Gastroesophageal sphincter (tissue), 3 donors: ENCODE measurements at regions not wholly inside any gene's neighbourhood (a gene's known extent, or its start where the extent isn't known, plus 50 kb on each side); places are given as distances from the start of the nearest gene placed in this dataset.

Source experiments
- EP300 ChIP-seq: sonication (generic); formaldehyde crosslinking; IDR thresholded peaks from one replicate; pipeline ENCODE4 v1.6.1; 2017; ENCODE audit warnings: antibody characterized with exemption, mild to moderate bottlenecking
- POLR2A ChIP-seq, 2 donors: fragments of 450-650 bp; IDR thresholded peaks; one replicate each; pipeline ENCODE4 v1.6.1; 2017; ENCODE audit warnings: antibody characterized with exemption in 2 of 2, mild to moderate bottlenecking in 2 of 2, moderate library complexity in 1 of 2
- POLR2AphosphoS5 ChIP-seq: sonication (generic); formaldehyde crosslinking; IDR thresholded peaks from one replicate; pipeline ENCODE4 v1.6.1; 2017; ENCODE audit warnings: antibody characterized with exemption
- TF ChIP-seq, protein P1 (sequence below), 4 experiments: fragments of 200-600 bp in 2 of 4; fragments of 450-650 bp in 2 of 4; sonication (generic) in 1 of 4; IDR thresholded peaks; one replicate each; pipeline ENCODE4 v1.5.1; 2017 to 2019; ENCODE audit warnings: antibody characterized with exemption in 4 of 4, mild to moderate bottlenecking in 2 of 4, moderate library complexity in 2 of 4

DNA sequence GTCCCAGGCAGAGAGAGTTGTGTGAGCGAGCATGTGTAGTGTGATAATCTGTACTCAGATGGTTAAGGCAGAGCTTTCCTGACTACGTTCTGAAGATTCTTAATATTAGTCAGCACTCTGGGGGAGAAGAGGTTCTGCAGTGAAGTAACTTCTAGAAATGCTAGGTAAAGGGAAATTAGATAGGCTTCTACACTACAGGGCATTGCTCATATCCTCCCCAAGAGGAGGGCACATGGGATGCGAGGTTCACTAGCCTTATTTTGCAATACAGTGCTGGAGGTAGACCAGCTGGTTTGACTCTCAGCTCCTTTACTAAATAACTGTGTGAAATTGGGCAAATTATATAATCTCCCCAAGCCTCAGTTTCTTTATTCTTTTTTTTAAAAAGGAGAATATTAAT lies 300.3 kb upstream of the PDZRN3 start:
- TF ChIP-seq, protein P1, sequence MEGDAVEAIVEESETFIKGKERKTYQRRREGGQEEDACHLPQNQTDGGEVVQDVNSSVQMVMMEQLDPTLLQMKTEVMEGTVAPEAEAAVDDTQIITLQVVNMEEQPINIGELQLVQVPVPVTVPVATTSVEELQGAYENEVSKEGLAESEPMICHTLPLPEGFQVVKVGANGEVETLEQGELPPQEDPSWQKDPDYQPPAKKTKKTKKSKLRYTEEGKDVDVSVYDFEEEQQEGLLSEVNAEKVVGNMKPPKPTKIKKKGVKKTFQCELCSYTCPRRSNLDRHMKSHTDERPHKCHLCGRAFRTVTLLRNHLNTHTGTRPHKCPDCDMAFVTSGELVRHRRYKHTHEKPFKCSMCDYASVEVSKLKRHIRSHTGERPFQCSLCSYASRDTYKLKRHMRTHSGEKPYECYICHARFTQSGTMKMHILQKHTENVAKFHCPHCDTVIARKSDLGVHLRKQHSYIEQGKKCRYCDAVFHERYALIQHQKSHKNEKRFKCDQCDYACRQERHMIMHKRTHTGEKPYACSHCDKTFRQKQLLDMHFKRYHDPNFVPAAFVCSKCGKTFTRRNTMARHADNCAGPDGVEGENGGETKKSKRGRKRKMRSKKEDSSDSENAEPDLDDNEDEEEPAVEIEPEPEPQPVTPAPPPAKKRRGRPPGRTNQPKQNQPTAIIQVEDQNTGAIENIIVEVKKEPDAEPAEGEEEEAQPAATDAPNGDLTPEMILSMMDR (IDR thresholded peaks at IDR 0.05), result no peak
- TF ChIP-seq POLR2A (IDR thresholded peaks at IDR 0.05) (no peak), POLR2AphosphoS5 (no peak), EP300 (no peak)
